ENCODE measurements at regions not wholly inside any gene's neighbourhood (a gene's known extent, or its start where the extent isn't known, plus 50 kb on each side); places are given as distances from the start of the nearest gene placed in this dataset.
"Not testable (repeated sequence)": the region's sequence is repeated elsewhere in the genome, so short reads cannot be mapped to it uniquely, and the experiment has no call there.

DNA sequence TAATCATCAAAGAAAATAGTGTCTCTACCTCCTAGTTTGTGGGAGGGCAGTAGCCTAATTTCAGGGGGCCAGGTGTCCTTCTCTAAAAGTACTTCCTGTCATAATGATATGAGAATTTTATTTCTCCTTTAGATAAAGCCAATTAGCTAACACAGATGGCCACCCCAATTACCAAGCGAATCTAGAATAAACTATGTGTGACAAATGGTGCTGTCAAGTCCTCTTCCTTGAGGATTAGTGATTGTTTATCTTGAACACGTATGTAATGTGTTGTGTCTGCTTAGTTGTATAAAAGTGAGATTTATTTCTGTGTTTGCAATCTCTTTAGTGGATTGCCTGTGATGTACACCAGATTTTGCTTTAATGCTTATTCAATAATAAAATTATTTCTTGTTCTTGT lies 1120.0 kb downstream of the SORCS1 start:
- DNase-seq: peak; percentile 4

DNA sequence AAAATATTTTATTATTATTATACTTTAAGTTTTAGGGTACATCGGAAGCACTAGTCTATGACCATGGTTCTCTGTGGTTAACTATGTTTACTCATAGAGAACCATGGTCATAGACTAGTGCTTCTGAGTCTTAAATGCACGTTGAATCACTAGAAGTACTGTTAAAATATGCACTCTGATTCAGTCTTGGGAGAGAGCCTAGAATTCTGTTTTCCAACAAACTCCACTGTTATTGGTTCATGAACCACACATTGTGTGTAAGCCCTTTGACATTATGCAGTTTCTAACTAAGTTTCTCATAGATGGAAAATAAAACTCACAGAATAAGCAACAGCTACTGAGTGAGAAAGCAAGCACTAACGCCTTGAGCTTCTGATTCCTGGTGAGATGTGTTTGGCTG lies 1120.6 kb downstream of the SORCS1 start:
- no peak for DNase-seq

DNA sequence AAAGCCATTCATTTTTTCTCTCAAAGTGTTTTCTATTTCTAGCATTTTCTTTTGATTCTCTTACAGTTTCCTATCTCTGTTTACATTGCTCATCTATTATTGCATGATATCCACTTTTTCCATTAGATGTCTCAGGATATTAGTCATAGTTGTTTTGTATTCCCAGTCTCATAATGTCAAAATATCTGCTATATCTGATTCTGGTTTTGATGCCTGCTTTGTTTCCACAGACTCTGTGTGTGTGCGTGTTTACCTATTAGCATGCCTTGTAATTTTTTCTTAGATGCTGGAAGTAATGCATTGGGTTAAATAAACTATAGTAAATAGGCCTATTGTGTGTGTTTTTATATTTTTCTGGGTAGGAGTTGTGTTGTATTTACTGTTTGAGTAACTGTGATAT lies 1126.3 kb downstream of the SORCS1 start:
- no peak for DNase-seq

DNA sequence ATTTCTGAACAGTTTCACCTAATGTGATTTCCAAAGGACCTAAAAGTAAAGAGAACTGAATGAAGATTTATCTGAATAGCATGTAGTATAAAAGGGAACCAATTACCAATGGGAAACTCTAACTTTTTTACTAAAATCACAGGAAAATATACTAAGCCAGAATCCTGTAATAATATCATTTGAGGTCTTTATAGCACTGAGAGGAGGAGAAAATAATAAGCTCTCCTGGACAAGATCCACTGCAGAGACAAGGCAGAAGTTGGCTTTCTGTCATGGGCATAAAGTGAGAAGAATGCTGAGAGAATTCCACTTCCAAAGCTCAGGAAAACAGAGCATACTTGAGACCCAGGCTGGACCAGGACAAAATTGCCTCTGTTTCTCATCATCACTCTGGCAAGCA lies 1131.4 kb downstream of the SORCS1 start:
- no peak for DNase-seq

DNA sequence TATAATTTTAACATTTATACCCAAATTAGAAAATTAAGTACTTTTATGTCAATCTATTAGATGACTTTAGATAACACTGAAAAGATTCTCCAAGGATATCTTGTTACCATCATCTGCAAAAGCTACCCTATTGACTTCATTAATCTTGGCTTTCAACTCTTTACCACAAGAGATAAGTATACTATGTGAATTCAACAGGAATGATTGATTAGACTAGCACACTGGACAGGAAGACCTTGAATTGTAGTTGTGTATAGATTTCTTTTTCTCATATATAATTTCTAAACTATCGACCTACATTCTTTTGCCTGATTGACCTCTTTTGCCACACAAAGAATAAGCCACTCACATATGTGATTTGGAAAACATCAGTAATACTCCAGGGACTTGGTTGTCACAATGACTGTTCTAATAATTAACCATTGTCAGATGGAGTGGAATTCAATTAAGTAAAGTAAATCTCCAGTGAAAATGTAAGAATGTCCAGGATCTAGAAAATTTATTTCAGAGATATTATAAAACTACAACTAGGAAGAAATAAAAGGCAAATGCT lies 1132.0 kb downstream of the SORCS1 start:
- no peak for DNase-seq

DNA sequence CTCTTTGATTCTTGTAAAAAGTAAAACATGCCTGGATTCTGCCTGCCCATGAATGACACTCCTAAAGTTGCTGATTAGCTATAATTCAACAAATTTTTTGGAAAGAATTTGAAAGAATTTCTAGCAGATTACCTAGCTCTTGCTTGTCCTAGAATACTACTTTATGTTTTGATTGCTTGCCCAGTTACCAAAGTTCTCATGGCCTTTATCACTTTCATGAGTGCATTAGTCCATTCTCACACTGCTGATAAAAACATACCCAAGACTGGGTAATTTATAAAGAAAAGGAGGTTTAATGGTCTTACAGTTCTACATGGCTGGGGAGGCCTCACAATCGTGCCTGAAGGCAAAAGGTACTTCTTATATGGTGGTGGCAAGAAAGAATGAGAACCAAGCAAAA lies 1137.3 kb downstream of the SORCS1 start:
- DNase-seq: no peak

DNA sequence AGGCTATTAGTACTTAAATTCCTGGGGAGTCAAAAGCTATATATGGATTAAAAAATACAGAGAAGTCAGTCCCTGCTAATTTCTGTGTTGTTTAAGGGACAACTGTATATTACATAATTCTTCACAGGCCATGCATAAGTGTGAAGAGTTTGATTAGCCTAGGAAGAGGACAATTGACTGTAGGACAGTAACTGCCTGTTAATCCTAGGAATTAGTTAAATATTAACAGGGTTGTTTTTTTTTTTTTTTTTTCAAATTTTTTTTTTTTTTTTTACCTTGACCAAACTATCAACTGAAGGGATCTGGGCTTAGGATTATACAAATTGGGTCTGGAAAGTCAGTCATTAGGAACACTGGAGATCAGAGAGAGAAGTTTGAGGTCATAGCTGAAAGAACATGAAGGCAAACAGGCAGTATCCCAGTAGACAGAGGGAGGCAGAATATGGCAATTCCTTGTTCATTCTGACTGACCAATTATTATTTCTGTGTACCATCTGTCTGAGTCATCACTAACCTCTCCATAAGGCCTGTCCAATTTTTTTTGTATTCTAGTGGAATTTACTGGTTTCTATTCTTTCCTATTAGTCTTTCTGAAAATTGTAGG lies 1139.2 kb downstream of the SORCS1 start:
- no peak for DNase-seq

DNA sequence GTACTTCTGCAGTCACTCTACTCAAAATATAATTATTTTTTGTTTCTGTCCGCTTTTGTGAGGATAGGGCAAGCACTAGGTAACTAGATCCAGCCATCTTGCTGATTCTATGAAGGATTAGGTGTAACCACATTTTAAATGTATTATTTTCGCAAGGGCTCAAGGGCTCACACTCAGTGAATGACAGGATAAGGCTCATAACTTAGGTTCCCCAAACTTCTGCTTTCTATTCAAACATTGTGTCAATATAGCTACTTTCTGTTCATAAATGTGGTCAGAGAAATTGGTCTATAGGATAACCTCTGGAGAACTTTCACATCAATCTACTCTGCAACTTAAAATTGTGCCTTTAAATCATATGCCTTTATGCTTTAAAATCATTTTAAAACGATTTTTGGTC lies 1141.2 kb downstream of the SORCS1 start:
- DNase-seq: no peak

DNA sequence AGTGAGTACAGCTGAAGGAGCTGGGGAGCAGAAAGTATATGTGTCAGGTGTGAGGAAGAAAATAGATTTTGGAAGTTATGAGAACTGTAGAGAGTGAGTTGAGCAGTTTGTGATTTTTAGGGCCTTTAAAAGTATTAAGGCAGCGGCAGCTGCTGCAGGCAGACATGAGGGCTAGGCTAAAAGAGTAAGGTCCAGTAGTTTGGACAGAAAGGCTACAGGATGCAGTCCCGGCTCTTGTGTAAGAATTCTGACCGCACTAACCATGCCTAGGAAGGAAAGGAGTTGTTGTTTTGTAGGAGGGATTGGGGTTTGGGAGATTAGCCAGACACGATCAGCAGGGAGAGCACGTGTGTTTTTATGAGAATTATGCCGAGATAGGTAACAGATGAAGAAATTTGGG lies 1144.9 kb downstream of the SORCS1 start:
- not testable (repeated sequence) for DNase-seq

DNA sequence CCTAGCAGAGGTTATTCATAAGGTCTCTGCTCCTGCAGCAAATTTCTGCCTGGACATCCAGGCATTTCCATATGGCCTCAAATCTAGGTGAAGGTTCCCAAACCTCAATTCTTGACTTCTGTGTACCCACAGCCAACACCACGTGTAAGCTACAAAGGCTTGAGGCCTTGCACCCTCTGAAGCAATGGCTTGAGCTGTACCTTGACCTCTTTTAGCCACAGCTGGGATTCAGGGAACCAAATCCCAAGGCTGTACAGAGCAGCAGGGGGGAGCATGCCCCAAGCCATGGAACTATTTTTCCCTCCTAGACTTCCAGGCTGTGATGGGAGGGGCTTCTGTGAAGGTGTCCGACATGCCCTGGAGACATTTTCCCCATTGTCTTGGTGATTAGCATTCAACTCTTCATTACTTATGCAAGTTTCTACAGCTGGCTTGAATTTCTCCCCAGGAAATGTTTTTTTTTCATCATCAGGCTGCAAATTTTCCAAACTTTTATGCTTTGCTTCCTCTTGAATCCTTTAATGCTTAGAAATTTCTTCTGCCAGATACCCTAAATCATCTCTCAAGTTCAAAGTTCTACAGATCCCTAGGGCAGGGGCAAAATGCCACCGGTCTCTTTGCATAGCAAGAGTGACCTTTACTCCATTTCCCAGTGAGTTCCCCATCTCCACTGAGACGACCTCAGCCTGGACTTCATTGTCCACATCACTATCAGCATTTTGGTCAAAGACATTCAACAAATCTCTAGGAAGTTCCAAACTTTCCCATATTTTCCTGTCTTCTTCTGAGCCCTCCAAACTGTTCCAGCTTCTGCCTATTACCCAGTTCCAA lies 1148.9 kb downstream of the SORCS1 start:
- DNase-seq: not testable (repeated sequence)

DNA sequence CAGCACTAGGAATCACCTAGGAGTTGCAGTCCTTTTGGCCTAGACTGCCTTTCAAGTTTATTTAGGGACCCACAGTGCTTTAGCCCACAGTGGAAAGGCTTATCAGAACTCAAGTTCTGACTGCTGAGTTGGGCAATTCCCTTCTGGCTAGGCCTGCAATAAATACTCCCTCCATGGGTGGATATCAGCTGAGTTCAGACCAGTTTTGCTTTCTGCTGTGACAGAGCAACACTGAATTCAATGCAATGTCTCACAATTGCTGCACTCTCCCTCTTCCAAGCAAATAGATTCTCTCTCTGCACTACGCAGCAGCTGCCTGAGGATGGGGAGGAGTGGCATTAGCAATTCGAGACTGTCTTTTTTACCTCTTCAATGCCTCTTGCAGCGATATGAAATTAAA lies 1153.3 kb downstream of the SORCS1 start:
- no peak for DNase-seq

DNA sequence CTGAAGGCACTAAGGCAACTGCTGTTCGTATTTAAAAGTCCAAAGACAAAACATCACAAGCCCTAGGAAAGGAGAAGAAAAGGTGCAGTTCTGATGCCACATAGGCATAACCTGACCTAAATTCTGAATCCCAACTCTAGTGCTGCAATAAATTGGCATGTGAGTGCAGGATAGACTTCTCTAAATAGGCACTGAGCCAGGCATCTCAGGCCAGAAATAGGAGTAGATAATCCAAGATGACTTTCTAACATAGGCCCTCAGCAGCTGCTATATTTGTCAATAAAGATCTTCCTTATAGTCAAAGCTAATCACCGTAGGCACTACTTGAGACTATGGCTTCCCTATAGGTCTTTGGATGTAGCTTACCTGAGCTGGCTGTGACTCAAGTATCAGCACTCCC lies 1163.8 kb downstream of the SORCS1 start:
- DNase-seq: no peak

DNA sequence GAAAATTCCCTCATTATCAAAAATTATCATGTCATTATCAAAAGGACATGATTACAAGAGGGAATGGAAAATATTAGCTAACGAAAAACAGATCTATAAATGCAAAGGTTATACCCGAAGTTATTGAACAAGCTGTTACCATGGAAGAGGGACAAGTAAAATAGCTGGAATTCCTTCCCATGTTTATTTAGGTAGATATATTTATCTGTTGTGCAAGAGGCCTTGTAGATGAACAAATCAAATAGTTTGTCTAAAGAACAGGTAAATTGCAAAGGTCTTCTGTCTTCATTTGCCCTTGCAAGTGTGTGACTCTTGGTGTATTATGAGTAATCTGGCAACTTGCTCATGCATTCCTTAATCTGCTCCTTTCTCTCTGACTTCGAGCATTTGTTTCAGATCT lies 1170.9 kb downstream of the SORCS1 start:
- no peak for DNase-seq

DNA sequence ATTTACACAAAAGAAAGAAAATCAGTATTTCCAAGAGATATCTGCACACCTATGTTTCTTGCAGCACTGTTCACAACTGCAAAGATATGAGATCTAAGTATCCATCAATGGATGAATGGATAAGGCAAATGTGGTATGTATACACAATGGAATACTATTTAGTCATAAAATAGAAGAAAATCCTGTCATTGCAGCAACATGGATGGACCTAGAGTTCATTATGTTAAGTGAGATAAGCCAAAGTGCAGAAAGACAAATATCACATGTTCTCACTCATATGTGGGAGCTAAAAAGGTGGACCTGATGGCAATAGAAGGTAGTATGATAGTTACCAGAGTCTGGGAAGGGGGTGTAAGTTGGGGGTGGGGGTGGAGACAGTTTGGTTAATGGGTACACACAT lies 1171.6 kb downstream of the SORCS1 start:
- no peak for DNase-seq

DNA sequence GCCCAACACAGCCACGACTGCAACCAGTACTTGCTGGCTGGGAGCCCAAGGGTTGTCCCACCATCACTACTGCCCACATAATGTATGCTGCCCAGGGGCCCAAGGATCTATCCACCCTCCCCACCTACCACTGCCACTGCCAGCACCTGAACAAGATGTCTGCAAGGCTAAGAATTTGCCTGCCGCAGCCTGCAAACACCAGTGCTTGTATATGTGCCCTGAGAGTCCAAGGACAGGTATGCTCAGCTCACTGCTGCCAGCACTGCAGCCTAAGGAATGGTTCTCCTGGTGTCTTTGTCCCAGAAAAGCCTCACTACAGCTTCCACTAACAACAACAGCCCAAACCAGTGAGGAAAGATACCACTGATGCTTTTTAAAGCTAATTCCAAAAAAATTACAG lies 1174.0 kb downstream of the SORCS1 start:
- DNase-seq: no peak

DNA sequence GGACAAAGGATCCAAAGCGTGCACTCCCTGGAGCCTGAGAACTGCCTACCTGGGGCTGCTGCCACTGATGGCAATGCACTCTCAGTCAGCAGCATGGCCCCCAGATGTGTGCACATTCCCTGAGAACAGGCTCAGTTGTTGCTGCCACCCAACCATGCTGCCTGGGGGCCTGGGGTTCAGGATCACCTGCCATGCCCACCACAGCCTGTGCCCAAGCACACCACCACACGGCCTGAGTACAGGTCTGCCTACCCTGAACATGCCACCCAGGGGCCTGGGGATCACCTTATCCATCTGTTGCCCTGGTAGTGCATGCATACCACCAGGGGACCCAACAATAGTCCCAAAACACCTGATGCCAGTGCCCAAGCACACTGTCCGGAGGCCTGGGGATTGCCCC lies 1174.5 kb downstream of the SORCS1 start:
- DNase-seq: no peak

DNA sequence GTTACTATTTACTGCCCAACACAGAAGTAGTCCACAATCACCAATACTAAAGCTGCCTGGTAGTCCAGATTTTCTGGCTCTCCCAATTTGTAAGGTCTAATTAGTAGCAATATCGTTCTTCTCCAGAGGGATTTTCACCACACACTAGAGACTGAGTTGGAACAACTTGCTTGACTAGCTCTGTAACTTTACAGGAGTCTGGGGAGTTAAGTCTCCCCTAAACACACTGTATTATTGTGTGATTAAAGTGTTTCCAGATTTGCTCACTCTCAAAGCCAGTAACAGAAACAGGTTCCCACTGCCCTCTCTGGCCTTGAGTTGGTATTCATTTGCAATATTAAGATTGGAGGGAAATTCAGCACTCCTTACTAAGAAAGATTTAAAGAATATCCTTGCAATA lies 1175.7 kb downstream of the SORCS1 start:
- no peak for DNase-seq

DNA sequence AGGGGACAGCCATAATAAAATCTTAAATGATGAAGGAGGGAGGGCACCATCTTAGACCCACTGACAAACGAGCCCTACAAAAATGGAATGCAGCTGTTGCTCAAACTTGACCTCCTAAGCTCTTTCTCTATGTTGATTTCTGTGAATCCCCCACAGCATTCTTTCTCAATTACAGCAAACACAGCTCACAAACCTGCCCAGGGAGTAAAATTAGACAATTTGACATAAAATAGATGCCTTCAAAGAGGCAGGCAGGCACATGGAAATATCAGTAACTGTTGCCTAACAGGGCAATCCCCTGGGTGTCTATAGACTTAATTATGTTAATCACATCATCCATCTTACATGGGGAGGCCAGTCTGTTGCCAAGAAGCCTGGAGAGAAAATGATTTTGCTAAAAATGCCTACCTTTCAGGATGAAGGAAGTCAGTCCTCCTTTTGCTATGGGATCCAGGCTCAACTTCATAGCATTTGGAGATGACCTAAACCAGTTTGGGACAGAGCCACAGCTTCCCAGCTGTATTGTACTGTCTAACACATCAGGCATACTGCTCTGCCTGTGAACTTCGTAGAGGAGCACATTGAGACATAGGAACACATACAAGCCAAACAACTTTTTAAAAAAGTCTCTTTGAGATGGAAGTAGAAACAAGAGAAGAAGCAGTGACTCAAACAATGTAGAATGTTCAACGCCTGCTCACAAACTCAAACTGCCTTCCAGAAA lies 1177.4 kb downstream of the SORCS1 start:
- DNase-seq: peak; percentile 27

DNA sequence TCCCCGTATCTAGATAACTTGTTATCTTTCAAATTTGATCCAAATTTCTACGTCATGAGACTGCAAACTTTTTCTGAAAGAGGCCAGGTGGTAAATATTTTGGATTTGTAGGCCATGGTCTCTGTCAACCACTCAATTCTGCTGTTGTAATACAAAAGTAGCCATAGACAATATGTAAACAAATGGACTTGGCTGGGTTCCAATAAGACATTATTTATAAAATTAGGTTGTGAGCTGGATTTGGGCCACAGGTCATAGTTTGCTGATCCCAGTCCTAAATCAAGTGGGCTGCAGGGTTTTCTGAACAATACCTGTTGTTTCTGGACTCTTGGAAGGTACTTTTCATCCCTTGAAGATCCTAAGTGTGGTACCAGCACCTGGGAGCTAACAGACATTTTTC lies 1178.0 kb downstream of the SORCS1 start:
- peak; percentile 41 for DNase-seq

DNA sequence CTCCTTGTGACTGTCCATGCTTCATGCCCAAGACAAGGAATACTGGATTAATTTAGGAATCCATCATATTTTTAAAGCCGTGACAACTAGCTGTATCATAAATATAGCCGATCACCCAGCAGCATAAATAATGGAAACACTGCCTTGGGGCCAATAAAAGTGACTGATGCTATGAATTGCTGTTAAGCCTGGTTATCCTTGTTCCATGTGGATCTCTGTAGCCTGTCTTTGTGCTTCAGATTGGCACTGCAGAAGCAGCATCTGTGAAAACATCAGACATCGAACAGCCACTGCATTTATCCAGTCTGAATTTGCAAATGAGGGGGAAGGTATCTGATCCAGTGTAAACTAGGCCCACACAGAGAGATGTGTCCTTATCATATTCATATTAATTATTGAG lies 1181.8 kb downstream of the SORCS1 start:
- DNase-seq: no peak

DNA sequence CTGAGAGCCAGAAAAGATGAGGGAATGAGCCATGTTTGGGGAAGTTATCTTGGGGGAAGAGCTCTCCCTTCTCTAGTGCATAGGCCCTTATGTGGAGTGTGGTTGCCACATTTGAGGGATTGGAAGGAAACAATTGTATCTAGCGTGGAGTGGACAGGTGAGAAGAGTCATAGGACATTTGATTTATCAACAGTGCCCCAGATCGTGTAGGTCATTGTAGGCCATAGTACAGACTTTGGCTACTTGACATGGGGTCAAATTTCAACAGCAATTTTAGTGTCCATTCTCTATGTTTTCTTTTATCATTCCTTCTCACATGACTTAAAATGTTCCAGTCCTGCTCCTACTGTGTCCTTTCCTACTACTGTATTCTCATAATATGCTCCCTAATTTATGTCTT lies 1182.8 kb downstream of the SORCS1 start:
- DNase-seq: no peak

DNA sequence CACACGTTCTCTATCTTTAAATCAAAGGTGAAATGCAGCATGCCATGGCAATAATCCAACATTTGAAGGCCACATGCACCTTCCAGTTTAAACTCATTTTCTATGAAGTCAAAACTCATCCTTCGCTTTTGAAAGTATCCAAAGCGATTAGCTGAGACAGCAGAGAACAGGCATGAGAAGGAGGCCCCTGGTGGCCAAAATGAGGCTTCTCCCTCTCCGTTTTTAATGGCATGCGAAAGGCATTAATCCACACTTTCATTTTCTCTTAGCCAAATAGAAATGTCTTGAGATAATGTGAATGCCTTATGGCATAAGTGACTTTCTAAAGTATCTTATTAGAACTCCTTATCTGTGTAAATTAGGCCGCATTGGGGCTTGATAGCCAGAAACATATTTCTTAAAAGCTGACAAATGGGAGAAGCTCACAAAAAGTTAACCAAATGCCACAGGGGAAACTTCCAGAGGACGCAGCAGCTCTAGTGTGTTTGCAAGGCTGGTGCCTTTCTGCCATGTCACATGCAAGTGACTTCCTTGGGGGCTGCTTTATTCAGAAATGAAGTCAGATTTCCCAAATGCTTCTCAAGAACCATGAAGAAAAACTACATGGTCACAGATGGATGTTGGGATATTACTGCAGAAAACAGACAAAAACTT lies 1189.6 kb downstream of the SORCS1 start:
- no peak for DNase-seq

DNA sequence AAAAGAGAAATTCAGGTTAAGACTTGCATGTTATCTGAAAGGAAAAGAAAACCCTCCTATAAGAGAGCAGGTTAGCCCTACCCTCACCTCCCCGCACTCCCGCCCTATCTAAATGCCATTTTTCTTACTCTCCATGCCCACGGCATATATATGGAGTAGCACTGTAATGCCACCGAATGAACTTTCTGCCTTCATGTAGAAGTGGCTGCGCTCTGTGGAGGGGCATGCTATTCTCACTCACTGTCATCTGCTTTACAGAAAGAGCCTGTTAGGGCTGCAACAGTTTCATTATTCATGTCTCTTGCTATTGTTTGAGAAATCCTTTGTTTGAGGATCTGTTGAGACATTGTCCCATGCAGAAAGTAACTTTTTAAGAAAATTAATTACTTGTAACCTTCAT lies 1190.6 kb downstream of the SORCS1 start:
- DNase-seq: no peak
